ENCODE measurements at regions not wholly inside any gene's neighbourhood (a gene's known extent, or its start where the extent isn't known, plus 50 kb on each side); places are given as distances from the start of the nearest gene placed in this dataset.
"Not testable (repeated sequence)": the region's sequence is repeated elsewhere in the genome, so short reads cannot be mapped to it uniquely, and the experiment has no call there.

DNA sequence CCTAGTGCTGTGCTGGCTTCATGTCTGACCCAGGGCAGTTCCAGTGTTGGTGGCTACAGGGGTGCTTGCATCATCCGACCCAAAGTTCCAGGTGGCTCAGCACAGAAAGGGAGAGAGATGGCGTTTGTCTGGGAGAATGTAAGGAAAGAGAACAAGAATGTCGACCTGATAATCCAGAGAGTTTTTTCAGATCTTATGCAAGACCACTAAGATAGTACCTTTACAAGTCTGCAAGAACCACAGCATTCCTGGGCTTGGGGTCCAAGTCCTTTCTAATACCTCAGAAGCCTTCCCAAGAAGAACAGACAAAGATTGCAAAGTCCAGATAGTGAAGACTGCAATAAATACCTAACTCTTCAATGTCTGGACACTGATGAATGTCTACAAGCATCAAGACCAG is 363.0 kb upstream of the TOM1L1 start:
- no peak for DNase-seq (ENCODE audit: low spot score)
- TF ChIP-seq, protein P1, sequence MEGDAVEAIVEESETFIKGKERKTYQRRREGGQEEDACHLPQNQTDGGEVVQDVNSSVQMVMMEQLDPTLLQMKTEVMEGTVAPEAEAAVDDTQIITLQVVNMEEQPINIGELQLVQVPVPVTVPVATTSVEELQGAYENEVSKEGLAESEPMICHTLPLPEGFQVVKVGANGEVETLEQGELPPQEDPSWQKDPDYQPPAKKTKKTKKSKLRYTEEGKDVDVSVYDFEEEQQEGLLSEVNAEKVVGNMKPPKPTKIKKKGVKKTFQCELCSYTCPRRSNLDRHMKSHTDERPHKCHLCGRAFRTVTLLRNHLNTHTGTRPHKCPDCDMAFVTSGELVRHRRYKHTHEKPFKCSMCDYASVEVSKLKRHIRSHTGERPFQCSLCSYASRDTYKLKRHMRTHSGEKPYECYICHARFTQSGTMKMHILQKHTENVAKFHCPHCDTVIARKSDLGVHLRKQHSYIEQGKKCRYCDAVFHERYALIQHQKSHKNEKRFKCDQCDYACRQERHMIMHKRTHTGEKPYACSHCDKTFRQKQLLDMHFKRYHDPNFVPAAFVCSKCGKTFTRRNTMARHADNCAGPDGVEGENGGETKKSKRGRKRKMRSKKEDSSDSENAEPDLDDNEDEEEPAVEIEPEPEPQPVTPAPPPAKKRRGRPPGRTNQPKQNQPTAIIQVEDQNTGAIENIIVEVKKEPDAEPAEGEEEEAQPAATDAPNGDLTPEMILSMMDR (IDR thresholded peaks at IDR 0.05) = no peak
- ATAC-seq (ENCODE audit: low FRiP score) = no peak

DNA sequence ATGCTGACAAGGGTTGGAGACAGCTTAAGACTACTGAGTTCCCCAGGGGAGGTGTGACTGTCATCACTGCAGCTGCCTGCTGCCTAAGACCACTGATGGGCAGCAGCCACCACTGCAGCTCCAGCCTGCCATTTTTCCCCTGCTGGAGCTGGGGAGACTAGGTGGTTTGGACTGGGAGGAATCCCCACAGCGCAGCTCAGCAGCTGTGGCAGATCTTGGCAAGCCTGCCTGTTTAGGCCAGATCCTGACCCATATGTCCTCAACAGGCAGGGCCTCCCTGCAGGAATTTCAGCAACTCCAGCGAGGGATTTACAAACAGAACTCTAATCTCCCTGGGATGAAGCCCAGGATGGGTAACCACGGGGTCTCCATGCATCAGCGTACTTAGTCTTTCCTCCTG is 356.4 kb upstream of the TOM1L1 start:
- TF ChIP-seq, protein P1 (IDR thresholded peaks at IDR 0.05) = no peak
- DNase-seq (ENCODE audit: low spot score) (no peak), ATAC-seq (ENCODE audit: low FRiP score) (no peak)

DNA sequence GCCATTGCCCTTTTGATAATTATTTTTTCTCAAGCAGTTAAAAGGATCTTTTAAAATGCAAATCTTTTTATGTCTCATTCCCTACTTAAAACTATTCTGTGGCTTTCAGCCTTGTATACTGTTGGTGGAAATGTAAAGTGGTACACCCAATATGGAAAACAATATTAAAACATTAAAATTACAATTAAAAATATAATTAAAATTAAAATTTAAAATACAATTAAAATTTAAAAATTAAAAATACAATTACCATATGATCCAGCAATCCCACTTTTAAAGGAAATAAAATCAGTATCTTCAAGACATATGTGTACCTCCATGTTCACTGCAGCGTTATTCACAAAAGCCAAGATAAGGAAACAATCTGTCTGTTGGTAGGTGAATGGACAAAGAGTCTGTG is 340.8 kb upstream of the TOM1L1 start:
- TF ChIP-seq, protein P1 (IDR thresholded peaks at IDR 0.05) = no peak
- ATAC-seq (ENCODE audit: low FRiP score) (no peak), DNase-seq (ENCODE audit: low spot score) (no peak)

DNA sequence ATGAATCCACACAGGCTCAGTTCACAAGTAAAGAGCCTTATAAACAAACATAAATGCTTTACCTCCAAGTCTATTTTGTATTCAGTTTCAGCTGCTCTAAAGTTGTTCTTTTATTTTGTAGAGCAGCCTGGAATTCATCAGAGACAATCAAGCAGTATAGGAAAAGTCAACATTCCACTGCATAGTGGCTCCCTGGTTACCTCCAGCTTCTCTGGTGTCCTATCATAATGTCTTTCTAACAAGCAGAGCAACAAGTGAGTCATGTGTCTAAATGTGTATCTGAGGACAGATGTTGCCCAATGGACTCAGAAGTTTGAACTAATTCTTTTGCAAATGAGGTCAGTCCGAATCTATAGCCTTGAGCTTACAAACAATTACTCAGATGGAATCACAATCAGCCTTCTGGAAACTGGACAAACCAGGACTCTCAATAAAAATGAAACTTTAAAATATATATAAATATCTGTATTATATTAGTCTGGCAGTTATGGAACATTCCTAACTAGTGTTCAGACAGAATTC is 292.0 kb upstream of the TOM1L1 start:
- TF ChIP-seq, protein P1 (IDR thresholded peaks at IDR 0.05) = no peak
- DNase-seq (ENCODE audit: low spot score) = no peak
- ATAC-seq (ENCODE audit: low FRiP score) = no peak

DNA sequence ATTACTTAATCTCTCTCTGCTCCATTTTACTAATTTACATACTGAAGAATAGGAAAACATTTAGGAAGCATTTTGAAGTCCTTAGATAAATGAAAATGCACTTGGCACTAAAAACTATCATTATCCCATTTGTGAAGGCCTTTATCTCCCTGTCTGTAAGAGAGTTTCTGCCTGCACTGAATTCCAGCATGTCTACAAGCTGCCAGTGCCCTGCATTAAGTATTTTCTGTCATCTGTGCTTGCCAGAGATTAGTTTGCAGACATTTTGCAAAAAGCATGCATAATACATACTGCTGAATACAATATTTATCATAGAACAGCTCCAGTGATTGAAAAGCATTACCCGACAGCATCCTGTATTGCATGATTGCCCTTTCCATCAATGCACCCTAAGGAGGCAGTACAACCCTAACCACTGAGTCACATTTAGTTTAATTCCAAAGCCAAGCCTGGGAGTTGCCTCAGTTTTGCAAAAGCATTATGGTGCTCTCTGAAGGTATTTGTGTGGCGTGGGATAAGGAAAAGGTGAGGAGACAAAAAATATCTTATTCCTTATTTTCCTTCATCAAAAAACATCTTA is 280.2 kb upstream of the TOM1L1 start:
- DNase-seq (ENCODE audit: low spot score) = no peak
- no peak for ATAC-seq (ENCODE audit: low FRiP score)
- TF ChIP-seq, protein P1 (IDR thresholded peaks at IDR 0.05) = no peak

DNA sequence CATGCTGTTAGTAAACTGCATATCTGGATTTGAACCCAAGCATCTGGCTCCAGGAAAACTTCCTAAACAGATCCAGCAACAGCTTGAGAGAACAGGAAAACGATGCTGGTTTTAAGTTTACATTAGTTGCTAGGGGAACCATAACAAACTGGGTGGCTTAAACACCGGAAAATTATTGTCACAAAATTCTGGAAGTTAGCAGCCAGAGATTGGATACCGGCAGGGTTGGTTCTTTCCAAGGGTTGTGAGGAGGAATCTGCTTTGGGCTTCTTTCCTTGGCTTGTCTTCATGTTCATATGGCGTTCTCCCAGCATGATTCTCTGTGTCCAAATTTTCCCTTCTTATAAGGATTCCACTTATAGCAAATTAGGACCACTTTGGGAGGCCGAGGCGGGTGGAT is 276.9 kb upstream of the TOM1L1 start:
- TF ChIP-seq, protein P1 (IDR thresholded peaks at IDR 0.05) = no peak
- ATAC-seq (ENCODE audit: low FRiP score) = no peak
- no peak for DNase-seq (ENCODE audit: low spot score)

DNA sequence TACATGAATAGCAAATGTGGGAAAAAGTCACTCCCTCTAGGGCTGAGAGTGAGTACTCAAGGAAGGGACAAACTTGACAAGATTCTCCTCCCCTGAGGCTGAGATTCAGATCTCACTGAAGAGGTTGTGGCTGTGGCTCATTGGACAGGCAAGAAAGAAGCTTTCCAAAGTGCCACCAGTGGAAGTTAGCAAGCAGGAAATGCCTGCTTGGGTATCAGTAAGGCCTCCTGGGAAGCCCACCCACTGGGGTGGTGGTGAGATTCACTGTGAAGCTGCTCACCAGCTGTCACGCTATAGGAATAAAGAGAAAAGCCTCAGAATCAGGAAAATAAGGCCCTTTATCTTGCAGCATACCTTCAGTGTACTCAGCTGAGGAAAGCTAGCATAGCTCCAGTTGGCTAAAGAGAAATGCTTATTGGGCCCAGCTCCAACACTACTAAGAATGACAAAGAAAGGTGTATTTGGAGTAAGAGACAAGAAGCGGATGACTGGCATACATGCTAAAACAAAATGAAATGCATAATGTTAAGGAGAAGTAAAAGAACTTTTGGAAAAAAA is 274.4 kb upstream of the TOM1L1 start:
- ATAC-seq (ENCODE audit: low FRiP score) (no peak), DNase-seq (ENCODE audit: low spot score) (no peak)
- TF ChIP-seq, protein P1 (IDR thresholded peaks at IDR 0.05) = no peak

DNA sequence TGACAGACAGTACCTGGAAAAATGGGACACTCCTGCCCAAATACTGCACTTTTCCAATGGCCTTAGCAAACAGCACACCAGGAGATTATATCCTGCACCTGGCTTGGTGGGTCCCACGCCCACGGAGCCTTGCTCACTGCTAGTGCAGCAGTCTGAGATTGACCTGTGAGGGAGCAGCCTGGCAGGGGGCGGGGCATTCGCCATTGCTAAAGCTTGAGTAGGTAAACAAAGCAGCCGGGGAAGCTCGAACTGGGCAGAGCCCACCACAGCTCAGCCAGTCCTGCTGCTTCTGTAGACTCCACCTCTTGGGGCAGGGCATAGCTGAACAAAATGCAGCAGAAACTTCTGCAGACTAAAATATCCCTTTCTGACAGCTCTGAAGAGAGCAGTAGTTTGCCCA is 261.2 kb upstream of the TOM1L1 start:
- not testable (repeated sequence) for DNase-seq (ENCODE audit: low spot score); ATAC-seq (ENCODE audit: low FRiP score)

Data from omental fat pad (tissue), 3 donors.